ENCODE measurements at regions not wholly inside any gene's neighbourhood (a gene's known extent, or its start where the extent isn't known, plus 50 kb on each side); places are given as distances from the start of the nearest gene placed in this dataset.

- Histone ChIP-seq H3K9me3 (no peaks in the 10 kb centered on the region), H3K27ac (no peak overlapping the region), H3K4me3 (no peak overlapping the region), H3K36me3 (no peaks in the 10 kb centered on the region), H3K4me1 (peaks cover 3% of the 10 kb centered on the region), H3K27me3 (peaks cover 7% of the 10 kb centered on the region)
- 81% methylated on average over 3 of the region's 3 CpGs for WGBS
- DNase-seq (ENCODE audit: low spot score in 2 of 2): no peak
- no peak for TF ChIP-seq POLR2A (IDR thresholded peaks at IDR 0.05)
- TF ChIP-seq EP300 (IDR thresholded peaks at IDR 0.05): no peak
- TF ChIP-seq CTCF (IDR thresholded peaks at IDR 0.05): no peak
- no peak for TF ChIP-seq POLR2AphosphoS5 (IDR thresholded peaks at IDR 0.05)
Measured at GRCh38 chr22:27648074-27648473, 153.5 kb downstream of the MN1 start.

DNA sequence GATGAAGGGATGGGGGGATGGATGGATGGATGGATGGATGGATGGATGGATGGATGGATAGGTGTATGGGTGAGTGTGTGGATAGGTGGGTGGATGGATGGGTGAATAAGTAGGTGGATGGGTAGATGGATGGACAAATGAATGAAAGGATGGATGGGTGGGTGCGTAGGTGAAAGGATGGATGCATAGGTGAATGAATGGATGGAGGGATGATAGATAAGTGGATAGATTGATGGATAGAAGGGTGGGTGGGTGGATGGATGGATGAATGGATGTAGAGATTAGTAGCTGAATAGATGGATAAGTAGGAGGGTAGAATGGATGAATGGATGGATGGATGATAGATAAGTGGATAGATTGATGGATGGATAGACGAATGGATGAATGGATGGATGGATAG, 152.7 kb downstream of the MN1 start:
- H3K4me3 ChIP-seq: no peak overlapping the region
- H3K36me3 ChIP-seq: no peaks in the 10 kb centered on the region
- H3K27me3 ChIP-seq: peaks cover 7% of the 10 kb centered on the region
- 97% methylated on average over 2 of the region's 2 CpGs for WGBS
- no peak for DNase-seq (ENCODE audit: low spot score in 2 of 2)
- H3K9me3 ChIP-seq: no peaks in the 10 kb centered on the region
- no peak overlapping the region for H3K27ac ChIP-seq
- TF ChIP-seq CTCF (IDR thresholded peaks at IDR 0.05) (no peak), POLR2A (IDR thresholded peaks at IDR 0.05) (no peak), POLR2AphosphoS5 (IDR thresholded peaks at IDR 0.05) (no peak), EP300 (IDR thresholded peaks at IDR 0.05) (no peak)
- H3K4me1 ChIP-seq: peaks cover 3% of the 10 kb centered on the region

- WGBS: 94% methylated on average over 3 of the region's 10 CpGs
- Histone ChIP-seq H3K27ac (no peak overlapping the region), H3K9me3 (no peaks in the 10 kb centered on the region), H3K4me1 (peaks cover 3% of the 10 kb centered on the region), H3K4me3 (no peak overlapping the region), H3K27me3 (peaks cover 7% of the 10 kb centered on the region), H3K36me3 (no peaks in the 10 kb centered on the region)
- no peak for TF ChIP-seq POLR2AphosphoS5 (IDR thresholded peaks at IDR 0.05)
- TF ChIP-seq CTCF (IDR thresholded peaks at IDR 0.05): no peak
- TF ChIP-seq POLR2A (IDR thresholded peaks at IDR 0.05): no peak
- no peak for TF ChIP-seq EP300 (IDR thresholded peaks at IDR 0.05)
- DNase-seq (ENCODE audit: low spot score in 2 of 2): no peak
Measured at GRCh38 chr22:27650572-27650971, 151.0 kb downstream of the MN1 start.

GRCh38 chr22:27650985-27651384, 150.6 kb downstream of the MN1 start:
- no peaks in the 10 kb centered on the region for H3K36me3 ChIP-seq
- TF ChIP-seq EP300 (IDR thresholded peaks at IDR 0.05): no peak
- TF ChIP-seq POLR2AphosphoS5 (IDR thresholded peaks at IDR 0.05): no peak
- no peak for TF ChIP-seq POLR2A (IDR thresholded peaks at IDR 0.05)
- no peak for TF ChIP-seq CTCF (IDR thresholded peaks at IDR 0.05)
- 56% methylated on average over 3 of the region's 3 CpGs for WGBS
- no peak overlapping the region for H3K4me3 ChIP-seq
- peaks cover 3% of the 10 kb centered on the region for H3K4me1 ChIP-seq
- no peak overlapping the region for H3K27ac ChIP-seq
- H3K27me3 ChIP-seq: peaks cover 10% of the 10 kb centered on the region
- no peak for DNase-seq (ENCODE audit: low spot score in 2 of 2)
- H3K9me3 ChIP-seq: no peaks in the 10 kb centered on the region

DNA sequence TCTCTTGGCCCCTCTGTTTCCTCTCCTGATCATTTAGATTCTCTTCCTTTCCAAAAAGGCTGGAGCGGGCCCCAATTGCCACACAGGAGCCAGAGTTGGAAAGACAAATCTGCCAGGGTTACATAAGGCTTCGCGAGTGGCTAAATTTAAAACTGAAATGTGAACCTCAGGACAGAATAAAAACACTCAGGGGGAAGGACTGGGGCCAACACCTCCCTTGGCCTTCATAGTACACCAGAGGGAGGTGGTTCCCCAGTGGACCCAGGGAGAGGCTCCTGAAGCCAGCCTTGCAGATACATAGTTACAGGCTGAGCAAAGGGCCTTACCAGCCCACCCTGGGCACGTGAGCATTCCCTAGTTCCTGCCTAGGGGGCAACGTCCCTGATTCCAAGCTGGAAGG, 150.1 kb downstream of the MN1 start:
- no peak overlapping the region for H3K4me3 ChIP-seq
- H3K27ac ChIP-seq: no peak overlapping the region
- TF ChIP-seq CTCF (IDR thresholded peaks at IDR 0.05) (no peak), EP300 (IDR thresholded peaks at IDR 0.05) (no peak), POLR2A (IDR thresholded peaks at IDR 0.05) (no peak), POLR2AphosphoS5 (IDR thresholded peaks at IDR 0.05) (no peak)
- peaks cover 3% of the 10 kb centered on the region for H3K4me1 ChIP-seq
- WGBS: 48% methylated on average over 5 of the region's 5 CpGs
- DNase-seq (ENCODE audit: low spot score in 2 of 2): no peak
- H3K36me3 ChIP-seq: no peaks in the 10 kb centered on the region
- peaks cover 12% of the 10 kb centered on the region for H3K27me3 ChIP-seq
- H3K9me3 ChIP-seq: no peaks in the 10 kb centered on the region

Data from suprapubic skin (tissue), 4 donors.